Loucy (cell line): ENCODE measurements at regions not wholly inside any gene's neighbourhood (a gene's known extent, or its start where the extent isn't known, plus 50 kb on each side); places are given as distances from the start of the nearest gene placed in this dataset.

Experiments
- H2AFZ ChIP-seq: fragments of 200-600 bp; sonication (generic); 2 replicates; pipeline ENCODE4 v1.6.0; 2016; ENCODE audit warnings: antibody characterized with exemption, mild to moderate bottlenecking, low read length, moderate library complexity
- H3F3A ChIP-seq: fragments of 200-600 bp; 2 replicates; pipeline ENCODE4 v1.6.0; 2016; ENCODE audit warnings: antibody characterized with exemption, low read depth, mild to moderate bottlenecking
- H3K27me3 ChIP-seq: fragments of 200-600 bp; sonication (generic); 2 replicates; pipeline ENCODE4 v1.6.1; 2014; ENCODE audit warnings: low read length, mild to moderate bottlenecking; ENCODE audit not compliant: insufficient read depth, poor library complexity, severe bottlenecking
- H3K36me3 ChIP-seq: fragments of 200-600 bp; sonication (generic); 2 replicates; pipeline ENCODE4 v1.6.1; 2016; ENCODE audit warnings: low read length; ENCODE audit not compliant: insufficient read depth
- H3K4me1 ChIP-seq: fragments of 200-600 bp; sonication (generic); 2 replicates; pipeline ENCODE4 v1.5.1; 2014; ENCODE audit warnings: low read length, mild to moderate bottlenecking; ENCODE audit not compliant: insufficient read depth, poor library complexity, severe bottlenecking
- H3K4me2 ChIP-seq: fragments of 200-600 bp; sonication (generic); 2 replicates; pipeline ENCODE4 v1.6.0; 2014; ENCODE audit warnings: antibody characterized with exemption, low read length, low read depth, mild to moderate bottlenecking; ENCODE audit not compliant: poor library complexity, severe bottlenecking
- H3K4me3 ChIP-seq: fragments of 200-600 bp; sonication (generic); 2 replicates; pipeline ENCODE4 v1.5.1; 2014; ENCODE audit warnings: low read length, mild to moderate bottlenecking, mixed read lengths; ENCODE audit not compliant: poor library complexity, severe bottlenecking
- H3K79me2 ChIP-seq: fragments of 200-600 bp; sonication (generic); 2 replicates; pipeline ENCODE4 v1.6.1; 2014; ENCODE audit warnings: low read length; ENCODE audit not compliant: insufficient read depth
- H3K9ac ChIP-seq: fragments of 200-600 bp; sonication (generic); 2 replicates; pipeline ENCODE4 v1.6.0; 2014; ENCODE audit warnings: mild to moderate bottlenecking, low read depth, low read length, moderate library complexity; ENCODE audit not compliant: poor library complexity, severe bottlenecking
- H3K9me2 ChIP-seq: fragments of 200-600 bp; sonication (generic); replicated peaks from 2 replicates; pipeline ENCODE4 v1.6.1; 2016; ENCODE audit warnings: low read depth, low read length, mixed read lengths
- H3K9me3 ChIP-seq: fragments of 200-600 bp; sonication (generic); 2 replicates; pipeline ENCODE4 v1.6.1; 2014; ENCODE audit warnings: mild to moderate bottlenecking, antibody characterized with exemption, low read length, low read depth; ENCODE audit not compliant: insufficient read depth
- H4K20me1 ChIP-seq: fragments of 200-600 bp; sonication (generic); 2 replicates; pipeline ENCODE4 v1.6.0; 2014; ENCODE audit warnings: antibody characterized with exemption, low read length, mild to moderate bottlenecking; ENCODE audit not compliant: insufficient read depth, poor library complexity, severe bottlenecking
- EZH2phosphoT487 ChIP-seq: fragments of 200-600 bp; IDR thresholded peaks from 2 replicates; pipeline ENCODE4 v1.6.1; 2018; ENCODE audit warnings: antibody characterized with exemption, mild to moderate bottlenecking, moderate library complexity, borderline replicate concordance
- TF ChIP-seq, protein P1 (sequence below): fragments of 200-600 bp; sonication (generic); conservative IDR thresholded peaks from 2 replicates; pipeline ENCODE4 v1.5.1; 2014; ENCODE audit warnings: mild to moderate bottlenecking, antibody characterized with exemption, low read length

DNA sequence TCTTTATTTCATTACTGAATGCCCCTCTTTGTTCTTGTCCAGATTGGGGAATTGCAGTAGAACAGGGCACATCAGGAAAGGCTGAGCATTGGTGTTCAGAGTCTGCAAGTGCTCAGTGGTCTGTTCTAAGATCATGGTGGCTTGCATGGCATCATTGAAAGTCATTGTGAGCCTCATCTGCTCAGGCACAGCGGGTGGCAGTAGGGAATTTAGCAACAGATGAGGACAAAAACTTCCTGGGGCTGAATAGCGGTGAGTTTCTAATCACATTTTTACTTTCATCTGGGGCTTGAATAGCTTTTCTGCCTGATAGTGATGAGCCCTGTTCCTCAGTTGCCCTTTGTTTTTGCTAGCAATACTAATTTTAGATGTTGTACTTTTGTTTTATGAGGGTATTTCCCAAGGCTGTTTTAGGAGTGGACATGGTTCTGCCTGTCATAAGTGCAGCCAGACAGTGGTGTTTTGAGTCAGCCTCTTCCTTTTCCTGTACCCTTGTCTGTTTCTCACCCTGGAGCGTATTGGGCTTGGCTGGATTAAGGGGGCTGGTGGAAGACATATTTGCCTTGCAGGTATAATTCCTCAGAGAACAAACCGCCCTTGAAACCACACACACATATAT lies 127.2 kb upstream of the IL12A start:
- H3K4me2 ChIP-seq = no peak overlapping the region
- H3K79me2 ChIP-seq = no peaks in the 10 kb centered on the region
- no peaks in the 10 kb centered on the region for H3F3A ChIP-seq
- H3K4me1 ChIP-seq = no peaks in the 10 kb centered on the region
- H4K20me1 ChIP-seq = no peaks in the 10 kb centered on the region
- no peaks in the 10 kb centered on the region for H3K27me3 ChIP-seq
- no peaks in the 10 kb centered on the region for H3K9me2 ChIP-seq
- no peaks in the 10 kb centered on the region for H3K9me3 ChIP-seq
- no peaks in the 10 kb centered on the region for H3K36me3 ChIP-seq
- H3K9ac ChIP-seq = no peak overlapping the region
- TF ChIP-seq, protein P1, sequence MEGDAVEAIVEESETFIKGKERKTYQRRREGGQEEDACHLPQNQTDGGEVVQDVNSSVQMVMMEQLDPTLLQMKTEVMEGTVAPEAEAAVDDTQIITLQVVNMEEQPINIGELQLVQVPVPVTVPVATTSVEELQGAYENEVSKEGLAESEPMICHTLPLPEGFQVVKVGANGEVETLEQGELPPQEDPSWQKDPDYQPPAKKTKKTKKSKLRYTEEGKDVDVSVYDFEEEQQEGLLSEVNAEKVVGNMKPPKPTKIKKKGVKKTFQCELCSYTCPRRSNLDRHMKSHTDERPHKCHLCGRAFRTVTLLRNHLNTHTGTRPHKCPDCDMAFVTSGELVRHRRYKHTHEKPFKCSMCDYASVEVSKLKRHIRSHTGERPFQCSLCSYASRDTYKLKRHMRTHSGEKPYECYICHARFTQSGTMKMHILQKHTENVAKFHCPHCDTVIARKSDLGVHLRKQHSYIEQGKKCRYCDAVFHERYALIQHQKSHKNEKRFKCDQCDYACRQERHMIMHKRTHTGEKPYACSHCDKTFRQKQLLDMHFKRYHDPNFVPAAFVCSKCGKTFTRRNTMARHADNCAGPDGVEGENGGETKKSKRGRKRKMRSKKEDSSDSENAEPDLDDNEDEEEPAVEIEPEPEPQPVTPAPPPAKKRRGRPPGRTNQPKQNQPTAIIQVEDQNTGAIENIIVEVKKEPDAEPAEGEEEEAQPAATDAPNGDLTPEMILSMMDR = no peak
- TF ChIP-seq EZH2phosphoT487 = no peak
- H3K4me3 ChIP-seq = no peak overlapping the region
- no peak overlapping the region for H2AFZ ChIP-seq

- Histone ChIP-seq H3K4me2 (no peak overlapping the region), H3K9me2 (no peaks in the 10 kb centered on the region), H3K27me3 (no peaks in the 10 kb centered on the region), H3K36me3 (no peaks in the 10 kb centered on the region), H3K4me1 (no peaks in the 10 kb centered on the region), H4K20me1 (no peaks in the 10 kb centered on the region), H3K9ac (no peak overlapping the region), H2AFZ (0 out of 2 replicates have a peak overlapping the region, but pooled peaks have one; percentile 32), H3F3A (no peaks in the 10 kb centered on the region), H3K79me2 (no peaks in the 10 kb centered on the region), H3K4me3 (no peak overlapping the region), H3K9me3 (no peaks in the 10 kb centered on the region)
- TF ChIP-seq EZH2phosphoT487 = no peak
- TF ChIP-seq, protein P1 = no peak
Observed at GRCh38 chr3:159865041-159865579, 123.5 kb upstream of the IL12A start.

- Histone ChIP-seq H4K20me1 (no peaks in the 10 kb centered on the region), H3F3A (no peaks in the 10 kb centered on the region), H3K4me3 (no peak overlapping the region), H3K9ac (no peak overlapping the region), H2AFZ (no peak overlapping the region), H3K27me3 (no peaks in the 10 kb centered on the region), H3K36me3 (no peaks in the 10 kb centered on the region), H3K9me3 (no peaks in the 10 kb centered on the region), H3K79me2 (no peaks in the 10 kb centered on the region), H3K4me1 (no peaks in the 10 kb centered on the region), H3K9me2 (no peaks in the 10 kb centered on the region), H3K4me2 (no peak overlapping the region)
- TF ChIP-seq, protein P1 = no peak
- no peak for TF ChIP-seq EZH2phosphoT487
Observed at GRCh38 chr3:159866201-159866746, 122.4 kb upstream of the IL12A start.
